ENCODE measurements at regions not wholly inside any gene's neighbourhood (a gene's known extent, or its start where the extent isn't known, plus 50 kb on each side); places are given as distances from the start of the nearest gene placed in this dataset.

GRCh38 chr3:154992655-154993054, 87.5 kb upstream of the MME start:
- TF ChIP-seq POLR2A (IDR thresholded peaks at IDR 0.05; ENCODE audit: low read length), result no peak
- TF ChIP-seq PBX3 (IDR thresholded peaks at IDR 0.05), result no peak
- TF ChIP-seq JUN (IDR thresholded peaks at IDR 0.05), result no peak
- no peak for TF ChIP-seq CTCF (IDR thresholded peaks at IDR 0.05)
- TF ChIP-seq BHLHE40 (IDR thresholded peaks at IDR 0.05; ENCODE audit: low read depth, low read length), result no peak

Data from A549 (cell line).